NCI-H146 (cell line): ENCODE measurements at regions not wholly inside any gene's neighbourhood (a gene's known extent, or its start where the extent isn't known, plus 50 kb on each side); places are given as distances from the start of the nearest gene placed in this dataset.

Experiments used
- DNase-seq: peaks from one replicate; lab custom pipeline; 2025; lab: John Stamatoyannopoulos, UW

- DNase-seq = no peak
Measured at GRCh38 chr4:164319688-164320087, 434.2 kb upstream of the SMIM31 start.

DNA sequence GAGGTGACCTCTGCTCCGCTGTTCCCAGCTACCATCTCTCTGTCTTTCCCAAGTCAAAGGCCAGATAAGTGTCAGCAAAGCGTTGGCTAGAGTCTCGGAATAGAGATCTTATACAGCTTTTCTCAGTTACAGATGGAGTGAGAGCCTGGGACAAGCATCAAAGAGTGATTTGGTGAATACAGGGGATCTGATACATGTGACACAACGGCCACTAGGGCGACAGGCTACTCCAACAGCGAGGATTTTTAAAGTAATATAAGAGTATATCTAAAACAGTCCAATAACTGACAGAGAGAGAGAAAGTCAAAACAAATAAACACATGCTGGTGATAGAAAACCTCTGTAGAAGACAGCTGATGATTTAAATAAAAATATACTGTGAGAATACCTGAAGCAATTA is 433.1 kb upstream of the SMIM31 start:
- no peak for DNase-seq

- no peak for DNase-seq
Measured at GRCh38 chr4:164326056-164326455, 427.9 kb upstream of the SMIM31 start.

GRCh38 chr4:164337219-164337944 is 416.5 kb upstream of the SMIM31 start:
- no peak for DNase-seq

- no peak for DNase-seq
Measured at GRCh38 chr4:164343472-164343976, 410.4 kb upstream of the SMIM31 start.

- no peak for DNase-seq
Measured at GRCh38 chr4:164345756-164346155, 408.2 kb upstream of the SMIM31 start.

DNA sequence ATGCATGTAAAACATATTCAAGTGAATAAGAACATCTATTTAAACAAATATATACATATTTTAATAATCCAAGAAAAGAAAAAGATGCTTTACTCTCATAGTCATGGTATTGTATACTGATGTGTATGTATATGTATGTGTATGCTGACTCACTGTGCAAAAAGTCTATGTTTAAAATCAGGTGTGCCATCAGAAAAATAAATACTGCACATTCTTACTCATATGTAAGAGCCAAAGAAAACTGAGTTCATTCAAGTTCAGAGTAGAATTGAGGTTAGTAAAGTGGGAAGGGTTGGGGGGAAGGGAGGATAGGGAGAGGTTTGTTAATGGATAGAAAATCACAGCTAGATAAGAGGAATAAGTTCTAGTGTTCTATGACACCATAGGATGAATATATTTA is 403.9 kb upstream of the SMIM31 start:
- DNase-seq = no peak

DNA sequence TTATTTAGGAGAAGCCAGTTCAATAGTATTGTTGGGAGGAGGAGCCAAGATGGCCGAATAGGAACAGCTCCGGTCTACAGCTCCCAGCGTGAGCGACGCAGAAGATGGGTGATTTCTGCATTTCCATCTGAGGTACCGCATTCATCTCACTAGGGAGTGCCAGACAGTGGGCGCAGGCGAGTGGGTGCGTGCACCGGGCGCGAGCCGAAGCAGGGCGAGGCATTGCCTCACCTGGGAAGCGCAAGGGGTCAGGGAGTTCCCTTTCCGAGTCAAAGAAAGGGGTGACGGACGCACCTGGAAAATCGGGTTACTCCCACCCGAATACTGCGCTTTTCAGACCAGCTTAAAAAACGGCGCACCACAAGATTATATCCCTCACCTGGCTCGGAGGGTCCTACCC is 403.2 kb upstream of the SMIM31 start:
- peak; percentile 32 for DNase-seq

DNA sequence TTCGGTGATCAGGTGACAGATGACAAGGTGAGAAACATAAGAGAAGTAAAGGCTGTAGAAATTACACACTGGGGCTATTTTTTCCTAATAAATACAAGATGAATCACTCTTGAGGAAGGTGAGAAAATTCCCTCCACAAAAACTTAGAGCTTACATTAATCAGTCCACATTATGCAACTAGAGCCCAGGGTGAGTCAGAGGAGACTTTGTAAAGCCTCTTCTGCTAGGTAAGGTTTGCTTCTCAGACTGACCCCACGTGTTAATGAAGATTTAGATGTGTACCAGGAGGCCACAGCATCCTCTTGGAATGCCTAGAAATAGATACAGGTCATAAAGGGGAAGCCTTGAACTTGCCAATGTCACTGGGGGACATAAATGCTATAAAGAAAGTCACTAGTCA is 396.0 kb upstream of the SMIM31 start:
- no peak for DNase-seq

GRCh38 chr4:164358400-164358799 is 395.5 kb upstream of the SMIM31 start:
- DNase-seq = no peak

DNA sequence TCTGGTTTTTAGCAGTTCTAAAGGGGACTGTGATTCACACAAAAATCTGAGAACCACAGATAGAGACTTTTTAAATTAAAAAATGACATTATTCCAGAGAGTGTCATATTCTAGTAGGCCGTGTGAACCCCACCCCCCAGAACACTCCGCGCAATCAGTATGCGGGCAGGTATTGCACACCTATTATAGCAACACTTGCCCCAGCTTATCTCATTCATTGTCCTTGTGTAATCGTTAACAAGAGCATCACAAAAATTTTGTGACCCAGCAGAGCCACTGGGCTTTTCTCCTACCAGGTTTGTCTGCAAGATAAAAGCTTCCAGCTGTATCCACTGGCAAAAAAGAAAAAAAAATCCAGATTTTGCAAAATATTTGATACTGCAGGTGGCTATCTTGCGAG is 394.1 kb upstream of the SMIM31 start:
- no peak for DNase-seq

- no peak for DNase-seq
Measured at GRCh38 chr4:164368894-164369293, 385.0 kb upstream of the SMIM31 start.

DNA sequence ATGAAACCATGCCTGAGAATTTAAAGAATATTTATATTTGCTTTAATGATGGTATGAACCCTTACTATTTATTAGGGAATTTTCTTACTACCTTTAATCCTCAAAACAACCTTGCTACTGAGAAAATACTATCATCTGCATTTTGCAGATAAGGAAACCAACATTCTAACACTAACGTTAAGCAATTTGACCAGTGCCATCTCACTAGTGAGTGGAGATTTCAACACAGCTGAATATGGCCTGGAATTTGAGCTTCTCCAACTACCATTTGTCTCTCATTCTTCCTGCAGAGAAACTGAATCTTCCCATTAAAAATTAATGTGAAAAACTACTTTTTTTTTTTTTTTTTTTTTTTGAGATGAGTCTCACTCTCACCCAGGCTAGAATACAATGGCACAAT is 380.9 kb upstream of the SMIM31 start:
- DNase-seq = no peak

GRCh38 chr4:164377277-164377676 is 376.7 kb upstream of the SMIM31 start:
- DNase-seq = no peak

- no peak for DNase-seq
Measured at GRCh38 chr4:164378361-164378760, 375.6 kb upstream of the SMIM31 start.

DNA sequence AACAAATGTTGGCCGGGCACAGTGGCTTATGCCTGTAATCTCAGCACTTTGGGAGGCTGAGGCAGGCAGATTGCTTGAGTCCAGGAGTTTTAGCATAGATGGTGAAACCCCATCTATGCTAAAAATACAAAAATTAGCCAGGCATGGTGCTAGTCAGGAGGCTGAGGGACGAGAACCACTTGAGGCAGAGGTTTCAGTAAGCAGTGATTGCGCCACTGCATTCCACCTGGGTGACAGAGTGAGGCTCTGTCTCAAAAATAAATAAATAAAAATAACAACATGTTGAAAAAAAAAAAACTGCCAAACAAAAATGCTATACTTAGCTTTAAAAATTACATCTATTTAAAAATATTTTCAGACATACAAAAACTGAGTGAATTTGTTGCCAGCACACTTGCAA is 374.2 kb upstream of the SMIM31 start:
- DNase-seq = no peak

- DNase-seq = no peak
Measured at GRCh38 chr4:164381859-164382258, 372.1 kb upstream of the SMIM31 start.

- DNase-seq = no peak
Measured at GRCh38 chr4:164383058-164383357, 370.9 kb upstream of the SMIM31 start.

- peak; percentile 9 for DNase-seq
Measured at GRCh38 chr4:164383358-164384220, 370.3 kb upstream of the SMIM31 start.

GRCh38 chr4:164384416-164384815 is 369.5 kb upstream of the SMIM31 start:
- no peak for DNase-seq

GRCh38 chr4:164396439-164396838 is 357.5 kb upstream of the SMIM31 start:
- DNase-seq = no peak

DNA sequence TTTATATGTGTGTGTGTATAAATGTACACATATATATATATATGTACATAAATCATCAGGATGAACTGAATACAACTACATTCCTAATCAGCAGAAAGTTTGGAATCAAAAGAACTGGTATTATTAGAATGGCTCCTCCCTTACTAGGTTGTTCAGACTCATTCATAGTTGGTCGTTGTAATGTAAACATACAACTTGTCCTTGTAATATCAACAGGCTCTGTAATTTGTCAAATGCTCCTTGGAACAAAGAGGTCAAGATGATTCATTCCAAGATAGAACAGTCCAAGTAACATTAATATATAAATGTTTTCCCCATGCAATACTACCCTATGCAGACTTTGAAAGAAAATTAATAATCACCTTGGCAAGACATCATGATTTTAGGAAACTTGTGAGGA is 351.4 kb upstream of the SMIM31 start:
- no peak for DNase-seq

- DNase-seq = no peak
Measured at GRCh38 chr4:164405774-164406173, 348.2 kb upstream of the SMIM31 start.
